Esophagus squamous epithelium (tissue), 4 donors: ENCODE measurements at regions not wholly inside any gene's neighbourhood (a gene's known extent, or its start where the extent isn't known, plus 50 kb on each side); places are given as distances from the start of the nearest gene placed in this dataset.

Source experiments
- CTCF ChIP-seq, 6 experiments: fragments of 450-650 bp in 4 of 6; fragments of 200-600 bp in 2 of 6; sonication (generic) in 2 of 6; IDR thresholded peaks; one replicate each; pipeline ENCODE4 v1.5.1; 2016 to 2019; ENCODE audit warnings: antibody characterized with exemption in 6 of 6, mild to moderate bottlenecking in 4 of 6, moderate library complexity in 4 of 6
- POLR2A ChIP-seq, 4 donors: fragments of 450-650 bp; IDR thresholded peaks; one replicate each; pipeline ENCODE4 v1.6.1; 2017; ENCODE audit warnings: antibody characterized with exemption in 4 of 4, mild to moderate bottlenecking in 4 of 4, moderate library complexity in 3 of 4

GRCh38 chr6:21349834-21350233 is 243.7 kb upstream of the SOX4 start:
- no peak for TF ChIP-seq CTCF (IDR thresholded peaks at IDR 0.05)
- TF ChIP-seq POLR2A (IDR thresholded peaks at IDR 0.05) = no peak
